Central memory CD8-positive, alpha-beta T cell (primary cell): ENCODE measurements at regions not wholly inside any gene's neighbourhood (a gene's known extent, or its start where the extent isn't known, plus 50 kb on each side); places are given as distances from the start of the nearest gene placed in this dataset.

Experiments
- ATAC-seq: fragments of 150-1000 bp; cut with Tn5 transposase; replicated peaks from 2 replicates; pipeline ENCODE4 v1.10.0; 2022; ENCODE audit warnings: mild to moderate bottlenecking, moderate FRiP score, moderate number of reproducible peaks; ENCODE audit not compliant: poor library complexity, severe bottlenecking; ENCODE audit errors: extremely low read depth
- DNase-seq, 2 donors: peaks; one replicate each; pipeline ENCODE4 v3.0.0; 2021; ENCODE audit warnings: low spot score in 2 of 2
- H3K27ac Mint-ChIP-seq: one replicate; pipeline ENCODE4 v1.8.0; 2022; ENCODE audit warnings: low read depth, mild to moderate bottlenecking, moderate library complexity, mixed read lengths
- H3K27me3 Mint-ChIP-seq: one replicate; pipeline ENCODE4 v1.8.0; 2022; ENCODE audit warnings: mixed read lengths
- H3K36me3 Mint-ChIP-seq: one replicate; pipeline ENCODE4 v1.8.0; 2022; ENCODE audit warnings: mild to moderate bottlenecking, moderate library complexity, mixed read lengths; ENCODE audit not compliant: insufficient read depth
- H3K4me1 Mint-ChIP-seq: one replicate; pipeline ENCODE4 v1.8.0; 2022; ENCODE audit warnings: mixed read lengths
- H3K4me3 Mint-ChIP-seq: one replicate; pipeline ENCODE4 v1.8.0; 2022; ENCODE audit warnings: mild to moderate bottlenecking, moderate library complexity, mixed read lengths
- H3K9me3 Mint-ChIP-seq: one replicate; pipeline ENCODE4 v1.8.0; 2022; ENCODE audit warnings: mixed read lengths

DNA sequence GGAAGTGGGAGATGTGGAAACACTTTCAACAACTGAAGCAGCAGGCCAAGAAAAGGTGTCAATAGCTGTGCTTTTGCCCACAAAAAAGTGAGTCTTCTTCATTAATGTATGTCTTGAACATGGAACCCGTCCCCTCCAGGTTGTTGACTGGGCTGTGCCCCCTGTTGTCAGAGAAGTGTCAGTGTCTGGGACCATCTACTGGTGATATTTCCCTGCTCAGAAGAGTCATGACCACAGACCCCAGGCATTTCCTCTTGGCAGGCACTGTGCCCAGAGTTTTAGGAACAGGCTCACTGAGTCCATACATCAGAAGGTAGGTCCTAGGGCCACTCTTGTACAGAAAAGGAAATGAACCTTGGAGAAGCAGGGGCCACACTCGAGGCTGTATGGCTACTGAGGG lies 54.8 kb upstream of the LARS2 start:
- H3K4me1 Mint-ChIP-seq, result no peaks in the 10 kb centered on the region
- no peak for DNase-seq
- H3K27ac Mint-ChIP-seq, result no peak overlapping the region
- H3K9me3 Mint-ChIP-seq, result no peaks in the 10 kb centered on the region
- ATAC-seq, result no peak
- H3K36me3 Mint-ChIP-seq, result no peaks in the 10 kb centered on the region
- peaks cover 93% of the 10 kb centered on the region for H3K27me3 Mint-ChIP-seq
- H3K4me3 Mint-ChIP-seq, result no peak overlapping the region

DNA sequence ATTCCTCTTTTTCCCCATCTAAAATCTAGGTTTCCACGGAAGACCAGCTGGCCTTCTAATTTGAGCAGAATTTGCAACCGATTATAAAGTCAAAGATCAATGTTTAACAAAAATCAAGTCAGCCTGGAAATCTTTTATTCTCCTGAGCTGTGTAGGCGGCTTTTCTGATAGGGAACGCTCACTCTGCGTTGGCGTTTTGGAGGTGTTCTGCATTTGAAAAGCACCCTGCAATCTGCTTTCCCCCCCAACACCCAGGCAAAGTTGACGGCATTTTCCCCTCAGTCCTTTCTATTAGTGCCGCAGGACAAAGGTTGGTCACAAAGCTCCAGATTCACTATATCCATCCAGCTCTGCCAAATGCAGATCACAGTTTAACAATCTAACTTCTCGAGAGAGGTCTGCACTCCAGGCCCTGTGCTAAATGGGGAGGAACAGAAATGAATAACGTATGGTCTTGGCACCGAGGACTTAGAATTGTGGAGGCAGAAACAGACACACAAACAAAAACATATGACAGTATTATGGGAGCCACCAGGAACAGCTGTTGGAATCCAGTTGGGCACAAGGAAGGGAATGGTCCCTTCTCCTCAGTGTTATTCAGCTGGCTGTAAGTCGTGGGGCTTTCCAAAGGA lies 50.4 kb upstream of the LARS2 start:
- ATAC-seq (no peak), DNase-seq (no peak)
- Mint-ChIP-seq H3K9me3 (no peaks in the 10 kb centered on the region), H3K27ac (no peak overlapping the region), H3K4me3 (no peak overlapping the region), H3K4me1 (no peaks in the 10 kb centered on the region), H3K36me3 (no peaks in the 10 kb centered on the region), H3K27me3 (peaks cover 70% of the 10 kb centered on the region)
